HL-60 (cell line): ENCODE measurements at regions not wholly inside any gene's neighbourhood (a gene's known extent, or its start where the extent isn't known, plus 50 kb on each side); places are given as distances from the start of the nearest gene placed in this dataset.

Experiments used
- DNase-seq, 2 experiments: peaks; one replicate each; pipeline ENCODE4 v3.0.0-alpha.2; 2010 to 2020; ENCODE audit warnings: low read depth in 1 of 2, low spot score in 1 of 2
- H3K27ac ChIP-seq: fragments of 250-450 bp; sonication (Bioruptor Pico); replicated peaks from 2 replicates; pipeline ENCODE4 v1.5.1; 2020; ENCODE audit warnings: mild to moderate bottlenecking, moderate library complexity
- H3K27me3 ChIP-seq: fragments of 250-450 bp; sonication (Bioruptor Pico); 2 replicates; pipeline ENCODE4 v1.5.1; 2021; ENCODE audit warnings: mild to moderate bottlenecking, moderate library complexity; ENCODE audit not compliant: insufficient read depth, poor library complexity, severe bottlenecking
- H3K4me3 ChIP-seq: replicated peaks from 2 replicates; pipeline ENCODE4 v1.5.1; 2011; ENCODE audit warnings: mild to moderate bottlenecking, control low read depth, low read length; ENCODE audit not compliant: insufficient read depth
- CTCF ChIP-seq: IDR thresholded peaks from one replicate; pipeline ENCODE4 v1.5.1; 2011; ENCODE audit warnings: low read length, control low read depth, inconsistent platforms; ENCODE audit not compliant: insufficient read depth
- GABPA ChIP-seq: IDR thresholded peaks from 2 replicates; pipeline ENCODE4 v1.6.1; 2012; ENCODE audit warnings: low read depth
- POLR2AphosphoS5 ChIP-seq: IDR thresholded peaks from 2 replicates; pipeline ENCODE4 v1.6.1; 2012; ENCODE audit warnings: low read depth
- REST ChIP-seq: IDR thresholded peaks from 2 replicates; pipeline ENCODE4 v1.6.1; 2012; ENCODE audit warnings: low read depth; ENCODE audit not compliant: insufficient replicate concordance
- SPI1 ChIP-seq: IDR thresholded peaks from 2 replicates; pipeline ENCODE4 v1.6.1; 2012; ENCODE audit warnings: low read depth, mild to moderate bottlenecking, borderline replicate concordance

GRCh38 chr7:33745934-33746333 lies 159.4 kb upstream of the BMPER start:
- Histone ChIP-seq H3K4me3 (no peak overlapping the region), H3K27me3 (no peaks in the 10 kb centered on the region), H3K27ac (no peak overlapping the region)
- no peak for DNase-seq
- no peak for TF ChIP-seq CTCF
- no peak for TF ChIP-seq REST
- no peak for TF ChIP-seq POLR2AphosphoS5
- no peak for TF ChIP-seq GABPA
- TF ChIP-seq SPI1, result no peak

- Histone ChIP-seq H3K4me3 (no peak overlapping the region), H3K27ac (no peak overlapping the region), H3K27me3 (no peaks in the 10 kb centered on the region)
- no peak for TF ChIP-seq POLR2AphosphoS5
- TF ChIP-seq CTCF, result no peak
- TF ChIP-seq SPI1, result no peak
- no peak for DNase-seq
Measured at GRCh38 chr7:33748793-33749192, 156.5 kb upstream of the BMPER start.

- Histone ChIP-seq H3K4me3 (no peak overlapping the region), H3K27me3 (no peaks in the 10 kb centered on the region), H3K27ac (no peak overlapping the region)
- DNase-seq, result no peak
- TF ChIP-seq SPI1 (no peak), GABPA (no peak), REST (no peak), POLR2AphosphoS5 (no peak), CTCF (no peak)
Measured at GRCh38 chr7:33750177-33750576, 155.2 kb upstream of the BMPER start.

- DNase-seq, result no peak
- no peak overlapping the region for H3K27ac ChIP-seq
- H3K27me3 ChIP-seq, result no peaks in the 10 kb centered on the region
- no peak overlapping the region for H3K4me3 ChIP-seq
- TF ChIP-seq GABPA (no peak), POLR2AphosphoS5 (no peak), REST (no peak), CTCF (no peak), SPI1 (no peak)
Measured at GRCh38 chr7:33751443-33751842, 153.9 kb upstream of the BMPER start.
